22Rv1 (cell line): ENCODE measurements at regions not wholly inside any gene's neighbourhood (a gene's known extent, or its start where the extent isn't known, plus 50 kb on each side); places are given as distances from the start of the nearest gene placed in this dataset.

Source experiments
- CTCF ChIP-seq: fragments of 450-650 bp; IDR thresholded peaks from 2 replicates; pipeline ENCODE4 v1.5.1; 2017; ENCODE audit warnings: mild to moderate bottlenecking
- ZFX ChIP-seq: fragments of 450-650 bp; IDR thresholded peaks from 2 replicates; pipeline ENCODE4 v1.6.1; 2017; ENCODE audit warnings: antibody characterized with exemption, borderline replicate concordance

GRCh38 chr13:80814541-80814940 lies 473.6 kb upstream of the SPRY2 start:
- TF ChIP-seq CTCF: no peak
- TF ChIP-seq ZFX: no peak
